NCI-H1417 (cell line): ENCODE measurements at regions not wholly inside any gene's neighbourhood (a gene's known extent, or its start where the extent isn't known, plus 50 kb on each side); places are given as distances from the start of the nearest gene placed in this dataset.
"Not testable (repeated sequence)": the region's sequence is repeated elsewhere in the genome, so short reads cannot be mapped to it uniquely, and the experiment has no call there.

Experiments used
- DNase-seq, 3 experiments: peaks; one replicate each; lab custom pipeline; 2025; lab: John Stamatoyannopoulos, UW

GRCh38 chr2:242109819-242110218 lies 240.3 kb downstream of the RTP5 start:
- DNase-seq, result not testable (repeated sequence)

GRCh38 chr2:242111954-242112353 lies 242.4 kb downstream of the RTP5 start:
- not testable (repeated sequence) for DNase-seq

- not testable (repeated sequence) for DNase-seq
Measured at GRCh38 chr2:242113492-242113891, 244.0 kb downstream of the RTP5 start.

- not testable (repeated sequence) for DNase-seq
Measured at GRCh38 chr2:242116676-242117075, 247.1 kb downstream of the RTP5 start.

- not testable (repeated sequence) for DNase-seq
Measured at GRCh38 chr2:242117305-242117704, 247.8 kb downstream of the RTP5 start.

- DNase-seq, result not testable (repeated sequence)
Measured at GRCh38 chr2:242119682-242120081, 250.2 kb downstream of the RTP5 start.

GRCh38 chr2:242130682-242131081 lies 261.2 kb downstream of the RTP5 start:
- not testable (repeated sequence) for DNase-seq

GRCh38 chr2:242159921-242160320 lies 290.4 kb downstream of the RTP5 start:
- DNase-seq, result not testable (repeated sequence)

- not testable (repeated sequence) for DNase-seq
Measured at GRCh38 chr2:242165115-242165514, 295.6 kb downstream of the RTP5 start.

- DNase-seq, result not testable (repeated sequence)
Measured at GRCh38 chr2:242171290-242171689, 301.8 kb downstream of the RTP5 start.
